HT-29 (cell line): ENCODE measurements at regions not wholly inside any gene's neighbourhood (a gene's known extent, or its start where the extent isn't known, plus 50 kb on each side); places are given as distances from the start of the nearest gene placed in this dataset.
"Not testable (repeated sequence)": the region's sequence is repeated elsewhere in the genome, so short reads cannot be mapped to it uniquely, and the experiment has no call there.

Experiments used
- DNase-seq: peaks from one replicate; pipeline ENCODE4 v3.0.0-alpha.2; 2015; ENCODE audit warnings: low spot score

DNA sequence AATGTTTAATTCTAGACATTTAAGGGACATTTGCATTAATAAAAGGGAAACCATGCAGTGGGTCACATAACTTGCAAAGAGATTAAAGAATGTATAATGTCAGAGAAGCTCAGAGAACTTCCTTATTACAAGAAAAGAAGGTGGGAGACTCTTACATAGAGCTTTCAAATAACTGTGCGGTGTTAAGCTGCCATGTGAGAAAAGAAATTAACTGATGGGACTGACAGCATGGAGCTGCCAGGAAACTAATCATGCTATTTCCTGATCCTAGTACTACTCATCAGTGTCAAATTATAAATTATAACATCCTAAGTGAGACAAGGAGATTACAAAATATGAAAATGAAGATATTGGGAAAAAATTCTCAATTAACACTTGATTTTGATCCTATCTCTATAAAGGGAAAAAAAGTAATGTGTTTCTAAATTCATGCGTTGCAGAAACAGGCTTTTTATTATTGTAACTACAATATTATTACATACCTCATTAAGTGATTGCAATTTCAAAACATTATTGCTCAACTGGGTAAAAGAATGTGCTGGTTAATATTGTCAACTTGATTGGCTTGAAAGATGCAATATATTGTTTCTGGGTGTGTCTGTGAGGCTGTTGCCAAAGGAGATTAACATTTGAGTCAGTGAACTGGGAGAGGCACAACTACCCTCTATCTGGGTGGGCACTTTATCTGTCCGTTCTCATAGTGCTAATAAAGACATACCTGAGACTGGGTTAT lies 609.5 kb upstream of the NUDT12 start:
- no peak for DNase-seq

DNA sequence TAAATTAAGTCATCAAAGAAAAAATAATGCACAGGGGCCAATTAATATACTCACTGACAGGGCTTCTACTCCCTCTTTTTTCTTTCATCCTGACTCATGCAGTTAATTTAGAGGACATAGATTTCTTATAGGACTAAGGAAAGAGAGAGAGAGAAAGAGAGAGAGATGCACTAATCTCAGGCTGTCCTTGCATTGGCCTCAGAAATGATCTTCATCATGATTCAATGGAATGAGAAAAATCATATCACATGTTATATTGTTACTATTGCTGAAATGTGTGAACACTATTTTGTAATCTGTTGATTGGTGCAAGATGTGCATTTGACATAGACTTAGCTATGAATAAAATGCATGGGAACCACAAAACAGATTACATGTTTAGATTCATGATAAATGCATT lies 608.3 kb upstream of the NUDT12 start:
- no peak for DNase-seq

DNA sequence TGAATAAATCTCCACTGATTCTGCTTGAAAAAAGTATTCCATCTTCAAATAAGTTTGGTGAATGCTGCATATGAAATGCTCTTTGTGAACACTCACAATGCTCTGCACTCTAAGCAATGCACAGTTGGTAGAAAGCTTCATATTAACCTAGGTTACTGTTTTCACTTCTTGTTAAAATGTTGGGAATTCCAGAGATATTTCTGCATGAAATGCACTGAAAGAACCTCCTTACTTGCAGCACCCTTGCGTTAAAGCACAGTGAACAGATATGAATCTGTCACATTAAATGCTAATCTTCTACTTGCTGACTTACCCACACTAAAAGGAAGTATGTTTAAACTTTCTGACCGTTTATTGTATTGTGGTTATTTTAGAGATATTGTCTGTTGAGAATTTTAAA lies 584.1 kb upstream of the NUDT12 start:
- no peak for DNase-seq

DNA sequence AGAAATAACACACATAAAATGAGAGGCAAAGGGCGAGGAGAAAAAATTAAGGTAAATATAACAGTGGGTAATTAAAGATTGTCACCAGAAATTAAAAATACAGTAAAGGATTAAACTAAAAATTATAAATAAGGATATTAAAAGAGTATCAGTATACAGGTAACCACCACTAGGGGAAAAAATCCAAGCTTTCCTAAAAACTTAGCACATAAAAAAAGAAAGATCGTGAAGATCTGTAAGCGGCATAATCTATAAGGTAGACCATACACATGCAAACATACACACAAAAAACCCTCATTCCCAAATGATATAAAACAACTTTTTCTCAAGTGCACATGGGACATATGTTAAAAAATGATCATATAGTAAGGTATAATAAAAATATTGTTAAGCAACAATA lies 577.3 kb upstream of the NUDT12 start:
- no peak for DNase-seq

GRCh38 chr5:104130320-104130719 lies 567.7 kb upstream of the NUDT12 start:
- no peak for DNase-seq

DNA sequence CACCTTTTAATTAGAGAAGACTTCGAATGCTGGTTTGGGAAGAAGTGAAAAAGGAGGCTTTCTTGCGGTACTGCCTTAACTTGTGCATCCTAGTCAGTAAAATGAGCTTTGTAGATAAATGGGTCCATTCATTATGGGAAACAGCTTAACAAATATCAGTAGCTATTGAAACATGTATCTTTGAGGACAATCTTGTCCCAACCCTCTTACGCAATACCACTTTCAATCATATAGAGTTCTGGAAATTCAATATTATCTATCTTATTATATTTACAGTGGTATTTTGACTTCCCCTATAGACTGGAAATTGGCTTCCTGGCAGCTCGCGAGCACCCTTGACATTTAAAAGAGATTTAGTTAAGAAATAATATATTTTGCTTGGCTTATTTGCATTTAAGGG lies 565.8 kb upstream of the NUDT12 start:
- no peak for DNase-seq

DNA sequence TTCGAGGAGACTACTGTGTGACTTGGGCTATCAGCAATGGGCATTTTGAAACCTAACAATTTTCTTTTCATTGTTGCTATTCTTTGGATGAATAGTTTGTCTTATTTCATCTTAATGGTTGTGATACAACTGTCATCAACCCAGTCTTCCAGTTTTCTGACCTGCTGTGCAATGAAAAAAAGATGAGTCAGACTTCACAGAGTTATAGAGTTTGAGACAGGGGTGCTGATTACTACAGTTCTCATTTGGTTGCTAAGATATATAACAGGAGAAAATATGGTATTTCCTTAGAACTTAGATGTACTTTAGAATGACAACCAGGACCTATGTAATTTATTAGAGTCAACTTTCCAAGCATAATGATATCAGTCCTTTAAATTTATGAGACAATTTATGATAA lies 564.4 kb upstream of the NUDT12 start:
- DNase-seq = no peak

DNA sequence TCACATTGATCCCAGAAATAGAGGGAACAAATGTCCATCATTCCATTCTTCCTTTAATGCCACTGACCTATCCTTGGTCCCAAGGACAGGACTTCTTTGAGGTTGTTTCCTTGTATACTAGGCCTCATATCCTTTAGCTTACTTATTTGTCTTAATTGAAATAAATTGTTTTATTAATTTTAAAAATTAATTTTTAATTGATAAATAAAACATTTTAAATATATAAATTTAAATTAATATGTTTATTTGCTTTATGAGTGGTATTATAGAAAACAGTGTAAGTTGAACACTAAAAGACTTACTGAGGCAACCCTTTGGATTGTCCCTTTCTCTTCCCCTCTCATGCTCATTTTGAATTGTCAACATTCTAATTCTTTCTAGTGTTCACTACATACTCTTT lies 556.9 kb upstream of the NUDT12 start:
- no peak for DNase-seq

GRCh38 chr5:104111632-104112031 lies 549.0 kb upstream of the NUDT12 start:
- no peak for DNase-seq

- DNase-seq = no peak
Measured at GRCh38 chr5:104096451-104096850, 533.9 kb upstream of the NUDT12 start.

DNA sequence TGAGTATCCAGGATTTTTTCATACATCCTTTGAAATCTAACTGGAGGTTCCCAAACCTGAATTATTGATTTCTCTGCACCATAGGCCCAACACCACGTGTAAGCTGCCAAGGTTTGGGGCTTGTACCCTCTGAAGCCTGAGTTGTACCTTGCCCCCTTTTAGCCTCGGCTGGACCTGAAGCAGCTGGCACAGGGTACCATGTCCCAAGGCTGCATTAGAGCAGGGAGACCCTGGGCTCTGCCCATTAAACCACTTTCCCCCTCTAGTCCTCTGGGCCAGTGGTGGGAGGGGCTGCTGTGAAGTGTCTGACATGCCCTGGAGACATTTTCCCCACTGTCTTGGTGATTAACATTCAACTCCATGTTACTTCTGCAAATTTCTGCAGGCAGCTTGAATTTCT lies 532.9 kb upstream of the NUDT12 start:
- DNase-seq = no peak

- DNase-seq = peak; percentile 4
Measured at GRCh38 chr5:104088876-104089778, 526.5 kb upstream of the NUDT12 start.

GRCh38 chr5:104084896-104085295 lies 522.3 kb upstream of the NUDT12 start:
- DNase-seq = peak; percentile 8

DNA sequence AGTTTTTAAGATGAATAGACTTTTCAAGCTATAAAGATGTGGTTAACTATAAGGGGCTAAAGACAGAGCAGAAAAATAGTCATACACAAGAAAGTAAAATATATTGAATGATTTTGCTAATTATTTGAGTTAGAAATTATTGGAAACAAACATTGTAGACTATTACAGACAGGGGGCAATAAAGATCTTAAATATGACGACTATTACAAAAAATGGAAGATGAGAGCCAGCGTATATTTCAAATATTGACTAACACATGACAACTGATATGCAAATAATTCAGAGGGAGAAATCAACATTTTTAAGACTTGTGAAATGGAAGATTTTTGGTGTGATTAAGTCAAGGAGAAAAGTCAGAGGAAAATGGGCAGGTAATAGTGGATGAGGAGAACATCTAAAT lies 520.2 kb upstream of the NUDT12 start:
- DNase-seq = no peak

GRCh38 chr5:104081232-104081631 lies 518.6 kb upstream of the NUDT12 start:
- DNase-seq = no peak

GRCh38 chr5:104080646-104081175 lies 518.1 kb upstream of the NUDT12 start:
- peak; percentile 23 for DNase-seq

GRCh38 chr5:104079861-104080645 lies 517.5 kb upstream of the NUDT12 start:
- not testable (repeated sequence) for DNase-seq

GRCh38 chr5:104071887-104072286 lies 509.3 kb upstream of the NUDT12 start:
- DNase-seq = no peak

- peak; percentile 32 for DNase-seq
Measured at GRCh38 chr5:104062621-104063377, 500.2 kb upstream of the NUDT12 start.

GRCh38 chr5:104061707-104062106 lies 499.1 kb upstream of the NUDT12 start:
- DNase-seq = no peak

- DNase-seq = no peak
Measured at GRCh38 chr5:104053353-104053649, 490.7 kb upstream of the NUDT12 start.
